ENCODE measurements at regions not wholly inside any gene's neighbourhood (a gene's known extent, or its start where the extent isn't known, plus 50 kb on each side); places are given as distances from the start of the nearest gene placed in this dataset.

DNA sequence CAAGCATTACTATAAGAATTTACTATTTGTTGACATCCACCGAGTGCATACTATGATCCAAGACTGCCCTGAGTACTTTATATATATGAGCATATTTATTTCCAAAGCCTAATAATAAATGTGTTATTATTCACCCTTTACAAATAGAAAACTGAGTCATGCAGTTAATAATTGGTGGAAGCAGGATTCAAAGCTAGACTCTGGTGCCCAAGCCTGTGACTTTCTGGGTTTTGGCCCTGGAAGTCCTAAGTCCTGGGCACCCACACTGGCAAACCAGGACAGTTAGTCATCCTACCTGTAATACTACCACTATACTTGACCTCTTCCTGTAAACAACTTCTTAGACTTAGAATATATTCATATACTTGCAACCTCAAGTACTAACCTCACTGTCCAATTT lies 257.4 kb upstream of the IRX5 start:
- TF ChIP-seq, protein P1, sequence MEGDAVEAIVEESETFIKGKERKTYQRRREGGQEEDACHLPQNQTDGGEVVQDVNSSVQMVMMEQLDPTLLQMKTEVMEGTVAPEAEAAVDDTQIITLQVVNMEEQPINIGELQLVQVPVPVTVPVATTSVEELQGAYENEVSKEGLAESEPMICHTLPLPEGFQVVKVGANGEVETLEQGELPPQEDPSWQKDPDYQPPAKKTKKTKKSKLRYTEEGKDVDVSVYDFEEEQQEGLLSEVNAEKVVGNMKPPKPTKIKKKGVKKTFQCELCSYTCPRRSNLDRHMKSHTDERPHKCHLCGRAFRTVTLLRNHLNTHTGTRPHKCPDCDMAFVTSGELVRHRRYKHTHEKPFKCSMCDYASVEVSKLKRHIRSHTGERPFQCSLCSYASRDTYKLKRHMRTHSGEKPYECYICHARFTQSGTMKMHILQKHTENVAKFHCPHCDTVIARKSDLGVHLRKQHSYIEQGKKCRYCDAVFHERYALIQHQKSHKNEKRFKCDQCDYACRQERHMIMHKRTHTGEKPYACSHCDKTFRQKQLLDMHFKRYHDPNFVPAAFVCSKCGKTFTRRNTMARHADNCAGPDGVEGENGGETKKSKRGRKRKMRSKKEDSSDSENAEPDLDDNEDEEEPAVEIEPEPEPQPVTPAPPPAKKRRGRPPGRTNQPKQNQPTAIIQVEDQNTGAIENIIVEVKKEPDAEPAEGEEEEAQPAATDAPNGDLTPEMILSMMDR (conservative IDR thresholded peaks at IDR 0.05 in 1 of 2, IDR thresholded peaks at IDR 0.05 in 1 of 2; ENCODE audit: extremely low read depth in 1 of 2, insufficient read depth in 1 of 2, low read depth in 1 of 2, low read length in 2 of 2): no peak
- TF ChIP-seq EZH2 (IDR thresholded peaks at IDR 0.05; ENCODE audit: borderline replicate concordance, low read length): no peak
